GM21528 (cell line): ENCODE measurements at regions not wholly inside any gene's neighbourhood (a gene's known extent, or its start where the extent isn't known, plus 50 kb on each side); places are given as distances from the start of the nearest gene placed in this dataset.
"Not testable (repeated sequence)": the region's sequence is repeated elsewhere in the genome, so short reads cannot be mapped to it uniquely, and the experiment has no call there.

ENCODE experiments used
- ATAC-seq: cut with Tn5 transposase; IDR thresholded peaks from one replicate; pipeline ENCODE4 v1.9.1; 2021; ENCODE audit warnings: mild to moderate bottlenecking, moderate library complexity; ENCODE audit not compliant: unreplicated experiment, low FRiP score

DNA sequence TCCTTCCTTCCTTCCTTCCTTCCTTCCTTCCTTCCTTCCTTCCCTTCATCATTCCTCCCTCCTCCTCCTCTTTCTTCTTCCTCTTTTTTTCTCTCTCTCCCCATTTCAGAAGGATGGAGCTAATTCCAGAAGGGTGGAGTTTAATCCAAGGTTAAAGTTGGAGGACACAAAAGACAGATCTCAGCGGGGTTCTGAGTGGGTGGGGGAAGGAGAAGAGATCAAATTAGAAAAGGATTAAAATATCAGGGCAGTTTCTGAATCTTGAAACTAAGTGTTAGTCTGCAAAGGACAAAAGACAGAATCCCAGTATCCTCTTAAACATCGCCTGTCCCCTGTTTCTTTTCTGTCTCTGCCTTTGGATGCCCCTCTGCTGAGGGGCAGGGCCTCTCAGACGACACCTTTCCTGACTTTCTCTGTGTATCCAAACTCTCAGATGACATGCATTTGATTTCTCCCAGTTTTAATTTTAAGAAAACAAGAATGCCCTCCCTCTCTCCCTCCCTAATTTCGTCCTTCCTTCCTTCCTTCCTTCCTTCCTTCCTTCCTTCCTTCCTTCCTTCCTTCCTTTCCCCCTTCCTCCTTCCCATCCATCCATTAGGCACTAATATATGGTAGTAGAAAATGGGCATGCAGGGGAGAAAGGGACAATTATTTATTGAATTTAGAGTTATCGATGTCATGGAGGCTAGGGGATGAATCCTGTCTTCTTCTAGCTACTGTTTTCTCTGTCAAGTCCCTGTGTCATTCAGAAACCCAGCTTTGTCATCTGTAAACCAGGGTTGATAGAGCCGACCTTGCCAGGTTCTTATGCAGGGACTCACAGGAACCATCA lies 269.1 kb downstream of the VRK1 start:
- ATAC-seq, result no peak

DNA sequence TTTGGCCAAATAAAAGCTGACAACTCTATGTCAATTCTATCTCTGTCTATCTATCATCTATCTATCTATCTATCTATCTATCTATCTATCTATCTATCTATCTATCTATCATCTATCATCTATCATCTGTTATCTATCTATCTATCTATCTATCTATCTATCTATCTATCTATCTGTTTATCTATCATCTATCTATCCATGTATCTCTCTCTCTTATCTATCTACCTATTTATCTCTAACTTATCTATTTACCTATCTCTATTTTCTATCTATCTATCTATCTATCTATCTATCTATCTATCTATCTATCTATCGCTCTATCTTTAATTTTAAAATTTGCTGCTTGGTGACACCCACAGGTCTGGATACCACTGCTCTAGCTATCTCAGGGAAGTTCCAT lies 271.1 kb downstream of the VRK1 start:
- ATAC-seq, result not testable (repeated sequence)

DNA sequence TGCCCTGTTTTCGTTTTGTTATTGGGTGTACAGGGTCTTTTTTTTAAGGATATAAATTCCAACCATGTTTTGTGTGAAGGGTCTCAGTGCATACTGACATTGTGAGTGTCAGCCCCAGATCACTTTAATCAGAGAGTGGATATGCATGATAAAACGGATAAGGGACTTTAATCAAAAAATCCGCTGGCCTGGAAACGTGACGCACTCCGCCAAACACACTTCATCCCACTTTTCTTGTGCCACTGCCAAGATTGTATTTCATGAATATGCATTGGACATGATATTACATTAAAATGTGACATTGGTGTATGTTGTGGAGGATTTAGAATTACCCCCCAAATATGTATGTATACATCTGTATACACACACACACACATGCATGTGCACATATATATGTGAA lies 273.1 kb downstream of the VRK1 start:
- no peak for ATAC-seq

DNA sequence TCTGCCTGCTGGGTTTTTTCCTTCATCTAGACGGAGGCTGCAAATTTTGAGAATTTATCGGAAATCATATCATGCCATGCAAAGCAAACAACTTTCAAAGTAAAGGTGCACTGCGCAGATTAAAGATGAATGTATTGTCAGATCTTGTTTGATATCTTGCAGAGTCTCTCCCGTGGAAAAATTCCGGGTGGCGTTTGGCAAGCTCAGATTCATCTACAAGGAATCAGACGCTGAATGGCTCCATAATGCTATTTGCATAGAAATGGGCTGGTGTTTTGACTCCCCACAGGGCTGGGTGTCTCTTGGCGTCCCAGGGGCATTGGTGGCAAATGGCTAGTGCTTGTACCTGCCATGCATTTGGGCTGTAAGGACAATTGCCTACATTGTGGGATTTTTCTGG lies 274.0 kb downstream of the VRK1 start:
- ATAC-seq, result no peak

DNA sequence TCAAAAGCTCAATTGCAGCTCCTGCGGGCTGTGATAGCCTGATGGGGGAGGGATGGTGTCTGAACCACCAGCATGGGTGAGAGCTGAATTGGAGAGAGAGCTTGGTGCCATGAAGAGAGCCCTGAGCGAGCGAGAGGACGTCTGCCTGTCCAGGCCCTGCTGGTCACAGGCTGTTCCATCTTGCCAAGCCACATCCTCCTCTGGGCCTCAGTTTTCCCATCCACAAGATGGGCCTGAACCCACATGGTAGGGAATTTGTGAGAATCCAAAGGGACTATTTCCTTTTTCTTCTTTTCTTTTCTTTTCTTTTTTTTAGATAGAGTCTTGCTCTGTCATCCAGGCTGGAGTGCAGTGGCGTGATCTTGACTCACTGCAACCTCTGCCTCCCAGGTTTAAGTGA lies 276.4 kb downstream of the VRK1 start:
- ATAC-seq, result no peak

DNA sequence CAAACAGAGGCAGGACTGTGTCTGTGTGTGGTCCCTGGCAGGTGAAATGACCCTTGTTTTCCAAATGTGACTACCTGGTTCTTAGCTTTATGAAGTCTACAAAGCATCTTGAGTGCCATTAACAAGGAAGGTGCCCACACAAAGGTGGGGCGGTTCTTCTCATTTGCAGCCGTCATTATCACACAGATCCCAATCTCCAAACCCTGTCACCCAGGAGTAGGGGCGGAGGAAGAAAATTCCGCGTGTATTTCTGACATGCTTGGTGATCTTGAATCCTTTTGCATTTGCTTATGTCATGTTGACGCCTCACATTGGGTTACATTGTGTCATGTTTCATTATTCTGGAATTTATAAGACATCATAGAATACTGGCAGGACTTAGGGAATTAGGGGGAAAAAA lies 277.3 kb downstream of the VRK1 start:
- ATAC-seq, result no peak

DNA sequence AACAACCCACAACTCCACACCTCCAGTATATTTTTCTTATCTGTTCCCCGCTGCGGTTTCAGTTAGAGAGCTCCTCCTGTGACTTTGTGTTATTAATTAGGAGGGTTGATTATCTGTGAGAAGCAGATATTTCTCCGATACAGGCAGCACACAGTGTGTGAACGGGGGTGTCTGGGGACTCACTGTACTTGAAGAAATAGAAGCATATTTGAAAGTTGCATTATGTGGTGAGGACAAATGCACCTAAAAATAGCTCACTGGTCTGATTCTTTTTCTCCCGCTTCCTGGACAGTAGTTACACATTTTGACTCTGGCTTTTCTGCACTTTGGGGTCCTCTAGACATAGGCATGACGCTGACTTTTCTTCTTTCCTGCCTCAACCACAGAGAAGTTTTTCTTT lies 277.7 kb downstream of the VRK1 start:
- no peak for ATAC-seq

DNA sequence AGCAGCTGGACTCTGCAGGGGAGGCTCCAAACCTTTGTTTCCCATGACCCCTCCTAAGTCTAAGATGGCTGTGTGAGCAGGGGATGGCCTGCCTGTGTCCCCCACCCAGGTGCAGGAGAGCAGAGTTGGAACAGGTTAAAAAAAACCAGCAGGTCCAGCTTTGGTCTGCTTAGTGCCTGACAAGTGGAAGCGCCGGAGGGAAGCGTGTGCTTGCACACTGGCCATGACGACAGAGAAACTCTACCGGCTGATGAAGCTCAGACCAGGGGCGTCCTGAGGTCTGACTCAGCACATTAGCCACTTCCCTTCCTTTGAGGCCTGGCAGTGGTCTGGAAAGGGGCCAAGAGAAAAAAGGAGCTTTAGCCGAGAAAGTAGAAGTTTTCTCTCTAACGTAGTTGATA lies 280.1 kb downstream of the VRK1 start:
- peak; percentile 70 for ATAC-seq

DNA sequence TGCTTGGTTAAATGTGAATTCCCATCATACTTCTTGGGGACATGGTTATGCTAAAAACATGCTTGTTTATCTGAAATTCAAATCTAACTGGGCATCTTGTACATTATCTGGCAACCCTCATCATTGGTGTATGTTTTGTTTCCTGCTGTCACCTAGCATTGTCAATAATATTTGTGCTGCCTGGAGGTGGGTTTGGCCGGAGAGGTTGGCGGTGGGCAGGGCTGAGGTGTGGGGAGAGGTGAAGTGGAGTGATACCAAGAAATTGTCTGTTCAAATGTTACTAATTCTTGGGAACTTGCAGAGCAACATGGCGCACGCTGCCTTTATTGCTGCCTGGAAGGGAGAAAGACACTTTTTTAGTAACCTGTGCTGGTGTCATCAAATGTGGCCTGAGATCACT lies 280.5 kb downstream of the VRK1 start:
- ATAC-seq, result no peak

DNA sequence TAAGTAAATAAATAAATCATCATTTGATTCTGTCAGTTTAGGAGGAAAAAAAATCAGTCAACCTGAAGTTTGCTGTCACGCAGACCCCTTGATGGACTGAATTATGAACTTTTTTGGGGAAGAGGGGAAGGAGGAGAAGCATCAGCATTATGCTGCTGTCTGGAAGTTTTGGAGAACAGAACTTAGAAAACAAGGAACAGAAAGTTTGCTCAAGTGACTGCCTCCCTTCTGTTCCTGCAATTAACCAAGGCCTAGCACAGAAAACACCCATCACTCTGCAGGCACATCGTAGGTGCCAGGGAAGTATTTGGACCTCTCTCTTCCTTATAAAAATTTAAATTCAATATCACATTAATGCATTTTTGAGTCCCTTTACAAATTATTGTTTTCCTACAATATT lies 283.8 kb downstream of the VRK1 start:
- no peak for ATAC-seq

DNA sequence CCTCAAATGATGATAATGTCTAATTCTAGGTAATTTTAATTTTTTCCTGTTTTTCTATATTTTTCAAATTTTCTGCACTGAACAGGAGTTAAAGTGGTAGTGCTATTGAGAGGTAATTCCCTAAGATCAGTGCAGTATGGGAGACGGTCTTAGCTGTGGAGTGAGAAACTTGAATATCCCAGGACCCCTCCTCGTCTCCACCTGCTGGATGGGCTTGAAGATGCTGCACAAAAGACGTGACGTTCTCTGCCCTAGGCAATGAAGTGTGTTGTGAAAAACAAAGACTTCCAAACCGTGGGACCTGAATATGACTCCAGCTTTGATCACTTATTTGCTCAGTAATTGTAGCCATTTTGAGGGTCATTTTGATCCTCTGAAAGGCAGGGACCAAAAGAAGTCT lies 298.1 kb downstream of the VRK1 start:
- ATAC-seq, result no peak

DNA sequence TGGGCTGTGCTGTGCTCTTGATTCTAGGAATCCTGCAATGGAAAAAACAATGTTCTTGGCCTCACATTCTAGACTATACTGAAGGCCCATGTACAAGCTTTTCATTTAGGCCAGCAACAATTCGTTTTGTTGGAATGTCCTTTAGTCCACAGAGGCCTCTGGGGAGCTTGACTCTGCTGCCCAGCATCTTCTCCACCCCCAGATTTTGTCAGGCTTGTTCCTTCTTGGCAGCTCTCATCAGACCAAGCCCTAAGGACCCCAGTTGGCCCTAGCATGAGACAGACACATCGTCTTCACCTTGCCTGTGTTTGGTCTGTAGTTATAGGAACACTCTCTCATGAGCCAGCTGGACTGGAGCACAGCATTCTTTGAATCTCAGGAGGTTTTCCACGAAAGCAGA lies 300.1 kb downstream of the VRK1 start:
- ATAC-seq, result no peak

DNA sequence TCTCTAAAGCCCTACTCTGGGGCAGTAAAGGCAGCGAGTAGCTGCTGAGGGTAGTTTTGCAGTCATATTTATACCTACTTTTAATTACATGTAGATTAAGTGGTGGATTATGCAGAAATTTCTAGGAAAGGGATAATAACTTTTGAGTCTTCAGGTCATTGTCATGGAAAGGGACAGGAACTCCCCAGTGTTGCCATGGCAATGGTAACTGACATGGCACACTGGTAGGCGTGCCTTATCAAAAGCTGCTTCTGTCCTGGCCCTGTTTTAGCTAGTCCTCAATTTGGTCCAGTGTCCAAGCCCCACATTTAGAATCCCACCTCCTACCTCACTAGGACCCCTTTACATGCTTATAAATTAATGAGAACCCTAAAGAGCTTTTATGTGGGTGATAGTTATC lies 303.1 kb downstream of the VRK1 start:
- no peak for ATAC-seq

DNA sequence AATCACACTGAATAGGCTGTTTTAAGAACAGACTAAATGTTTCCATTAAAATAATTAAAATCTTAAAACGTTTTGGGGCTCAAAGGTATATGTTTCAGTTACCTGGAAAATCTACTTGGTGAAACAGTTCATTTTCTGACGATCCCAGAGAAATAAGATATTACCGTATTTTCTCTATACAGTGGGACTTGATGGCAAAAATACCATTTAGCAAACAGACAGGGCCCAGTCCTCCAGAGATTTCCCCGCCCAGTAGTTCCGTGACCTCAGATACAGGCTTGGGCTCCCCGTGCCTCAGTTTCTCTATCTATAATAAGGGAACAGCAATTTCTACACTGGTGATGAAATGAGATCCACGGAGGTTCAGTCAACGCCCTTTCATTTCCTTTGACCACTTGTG lies 304.4 kb downstream of the VRK1 start:
- ATAC-seq, result no peak

DNA sequence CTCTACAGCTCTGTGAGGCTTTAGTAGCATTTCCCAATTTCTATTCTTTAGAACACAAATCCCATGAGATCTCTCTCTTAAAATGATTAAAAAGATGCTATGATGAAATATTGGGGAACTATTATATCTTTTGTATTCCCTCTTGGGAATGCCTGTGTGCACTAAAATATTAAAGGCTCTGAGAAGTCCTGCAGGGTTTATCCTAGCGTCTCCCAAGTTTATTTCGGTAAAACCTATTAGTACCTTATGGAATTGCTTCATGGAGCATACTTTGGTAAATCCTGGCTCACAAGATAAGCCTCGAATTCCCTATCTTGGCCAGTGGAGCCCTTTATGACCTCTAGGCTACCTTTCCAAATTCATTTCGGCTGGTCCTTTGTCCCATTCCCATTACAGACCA lies 306.8 kb downstream of the VRK1 start:
- no peak for ATAC-seq

DNA sequence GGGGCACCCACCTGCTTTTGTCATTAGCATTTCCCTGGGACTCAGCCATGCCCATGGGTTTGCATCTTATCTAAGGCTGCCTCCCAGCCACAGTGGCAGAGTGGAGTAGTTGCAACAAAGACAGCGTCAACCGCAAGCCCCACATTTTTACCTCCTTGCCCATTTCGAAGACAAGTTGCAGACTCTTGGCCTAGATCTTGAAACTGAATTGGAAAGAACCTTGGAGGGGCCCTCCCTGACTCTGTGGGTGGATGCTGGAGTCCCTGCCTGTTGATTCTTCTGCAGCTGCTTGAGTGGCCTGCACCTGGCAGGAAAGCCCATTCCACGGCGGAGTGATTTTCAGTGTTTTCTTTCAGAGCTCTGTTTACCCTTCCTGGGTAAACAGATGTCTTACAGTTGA lies 309.0 kb downstream of the VRK1 start:
- ATAC-seq, result no peak

DNA sequence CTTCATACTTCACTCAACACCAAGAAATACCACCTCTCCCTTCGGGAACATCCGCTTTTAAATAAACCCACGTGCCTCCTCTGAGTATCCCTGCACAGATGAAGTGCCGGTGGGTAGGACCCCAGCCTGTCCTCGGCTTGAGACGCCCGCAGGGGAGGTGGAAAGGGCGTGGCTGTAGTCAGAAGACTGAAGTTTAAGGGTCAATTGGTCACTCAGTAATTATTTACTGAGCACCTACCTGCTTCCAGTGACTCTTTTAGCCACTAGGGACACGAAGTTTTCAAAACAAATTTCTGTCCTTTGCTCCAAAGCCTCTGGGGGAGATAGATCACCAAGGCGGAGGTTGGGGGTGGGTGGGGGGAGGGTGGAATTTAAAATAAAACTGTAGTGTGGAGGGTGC lies 309.4 kb downstream of the VRK1 start:
- no peak for ATAC-seq

DNA sequence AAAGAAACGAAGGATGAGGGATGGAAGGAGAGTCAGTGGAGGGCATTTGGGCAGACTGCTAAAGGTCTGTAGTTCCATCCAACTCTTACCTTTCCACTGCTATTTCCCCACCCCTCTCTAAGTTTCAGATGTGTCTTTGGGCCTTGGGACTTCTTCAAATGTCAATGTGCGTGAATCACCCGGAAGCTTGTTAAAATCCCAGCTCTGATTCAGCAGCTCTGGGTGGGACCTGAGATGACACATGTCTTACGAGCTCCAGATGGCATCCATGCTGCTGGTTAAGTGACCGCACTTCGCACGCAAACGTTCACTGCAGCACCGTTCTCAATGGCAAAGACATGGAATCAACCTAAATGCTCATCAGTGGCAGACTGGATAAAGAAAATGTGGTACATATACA lies 309.9 kb downstream of the VRK1 start:
- ATAC-seq, result no peak

DNA sequence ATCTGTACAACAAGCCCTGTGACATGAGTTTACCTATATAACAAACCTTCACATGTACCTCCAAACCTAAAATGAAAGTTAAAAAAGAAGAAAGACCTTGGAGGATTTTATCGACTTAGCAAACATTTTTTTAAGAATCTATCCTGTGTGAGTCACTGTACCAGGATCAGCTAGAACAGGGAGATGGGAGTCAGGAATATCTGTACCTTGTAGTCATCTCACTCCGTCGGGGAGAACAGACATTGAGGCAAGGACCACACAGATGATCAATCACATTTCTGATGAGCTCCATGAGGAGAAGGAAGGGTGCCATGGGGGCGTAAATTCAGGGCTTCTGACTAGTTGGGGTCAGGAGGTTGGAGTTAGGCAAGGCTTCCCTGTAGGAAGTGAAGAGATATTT lies 310.6 kb downstream of the VRK1 start:
- no peak for ATAC-seq

DNA sequence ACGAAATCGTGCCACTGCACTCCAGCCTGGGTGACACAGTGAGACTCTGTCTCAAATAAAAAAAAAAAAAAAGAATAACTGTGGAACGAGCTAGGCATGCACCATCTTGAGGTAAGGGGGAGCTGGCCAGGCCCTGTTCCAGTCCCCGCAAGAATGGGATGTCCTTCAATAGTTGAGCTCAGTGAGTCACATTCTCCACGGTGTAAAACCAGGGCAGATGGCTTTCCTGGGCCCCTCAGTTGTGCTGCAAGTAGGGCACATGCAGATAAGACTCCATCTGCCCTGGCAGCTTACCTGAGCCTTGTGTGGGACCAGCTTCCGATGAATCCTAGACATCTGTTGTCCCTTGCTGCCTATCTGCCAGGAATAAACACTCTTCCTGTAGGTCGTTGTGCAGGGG lies 312.1 kb downstream of the VRK1 start:
- no peak for ATAC-seq

DNA sequence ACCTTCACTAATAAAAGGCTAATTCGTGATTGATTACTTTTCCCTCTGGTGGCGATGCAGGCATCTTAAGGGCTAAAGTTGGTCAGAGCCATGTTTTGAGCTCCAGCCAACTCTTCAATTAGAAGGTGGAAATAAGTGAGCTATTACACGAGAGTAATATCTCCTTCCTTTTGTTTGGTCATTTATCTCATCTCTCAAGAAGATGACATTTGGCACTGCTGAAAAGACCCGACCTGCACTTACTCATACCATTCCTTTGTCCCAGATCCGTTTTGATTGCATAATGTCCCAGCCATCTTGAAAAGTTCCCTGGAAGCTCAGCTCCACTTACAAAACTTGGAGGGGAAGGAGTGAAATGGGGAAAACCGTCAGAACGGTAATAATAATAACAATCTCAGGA lies 316.2 kb downstream of the VRK1 start:
- no peak for ATAC-seq

DNA sequence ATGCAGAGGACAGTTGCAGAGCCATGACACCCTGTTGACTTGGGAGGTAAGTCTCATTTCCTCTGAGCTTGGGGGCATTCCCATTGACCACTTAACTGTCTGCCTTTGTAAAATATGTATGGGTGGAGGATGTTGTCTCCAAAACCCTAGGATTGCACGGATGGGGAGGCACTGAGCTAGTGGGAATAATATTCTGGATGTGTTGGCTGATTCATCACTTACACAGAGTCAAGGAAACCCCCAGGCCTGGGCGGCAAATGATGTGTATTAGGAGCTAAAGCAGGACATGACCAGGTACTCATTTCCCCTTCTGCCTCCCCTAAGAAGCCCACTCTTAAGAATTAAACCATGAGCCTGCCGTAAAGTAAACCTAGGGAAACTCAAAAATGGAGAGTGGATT lies 319.4 kb downstream of the VRK1 start:
- no peak for ATAC-seq

DNA sequence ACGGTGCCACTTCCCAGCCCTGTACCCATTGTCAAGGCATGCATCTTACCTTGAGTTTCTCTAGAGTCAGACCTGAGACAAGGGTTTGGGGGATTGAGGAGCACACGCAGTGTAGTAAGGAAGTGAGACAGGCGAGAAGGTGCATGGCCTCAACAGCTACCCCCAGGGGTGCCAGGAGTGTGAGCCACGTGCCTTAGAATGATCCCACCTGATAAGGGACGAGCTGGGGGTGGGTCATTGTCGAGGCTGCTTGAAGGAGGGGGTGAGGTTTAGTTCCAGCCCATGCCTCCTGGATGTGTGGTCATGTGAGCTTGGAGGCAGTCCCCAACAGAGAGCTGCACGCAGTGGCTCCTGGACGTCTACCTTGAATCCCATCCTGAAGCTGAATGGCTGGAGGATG lies 320.5 kb downstream of the VRK1 start:
- no peak for ATAC-seq
